ENCODE measurements at regions not wholly inside any gene's neighbourhood (a gene's known extent, or its start where the extent isn't known, plus 50 kb on each side); places are given as distances from the start of the nearest gene placed in this dataset.
"Not testable (repeated sequence)": the region's sequence is repeated elsewhere in the genome, so short reads cannot be mapped to it uniquely, and the experiment has no call there.

DNA sequence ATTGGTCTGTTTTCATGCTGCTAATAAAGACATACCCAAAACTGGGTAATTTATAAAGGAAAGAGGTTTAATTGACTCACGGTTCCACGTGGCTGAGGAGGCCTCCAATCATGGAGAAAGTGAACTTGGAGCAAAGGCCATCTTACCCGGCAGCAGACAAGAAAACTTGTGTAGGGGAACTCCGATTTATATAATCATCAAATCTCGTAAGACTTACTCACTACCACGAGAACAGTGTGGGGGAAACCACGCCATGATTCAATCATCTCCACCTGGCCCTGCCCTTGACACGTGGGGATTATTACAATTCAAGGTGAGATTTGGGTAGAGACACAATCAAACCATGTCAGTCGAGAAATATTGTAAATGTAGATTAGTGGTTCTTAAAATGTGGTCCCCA lies 76.2 kb upstream of the SRSF6 start:
- not testable (repeated sequence) for TF ChIP-seq CTCF (IDR thresholded peaks at IDR 0.05 in 4 of 5, conservative IDR thresholded peaks at IDR 0.05 in 1 of 5); POLR2A (IDR thresholded peaks at IDR 0.05)
